NCI-H1694 (cell line): ENCODE measurements at regions not wholly inside any gene's neighbourhood (a gene's known extent, or its start where the extent isn't known, plus 50 kb on each side); places are given as distances from the start of the nearest gene placed in this dataset.

ENCODE experiments used
- DNase-seq: peaks from one replicate; lab custom pipeline; 2025; lab: John Stamatoyannopoulos, UW

GRCh38 chr11:95585069-95585751, 204.4 kb downstream of the FAM76B start:
- DNase-seq, result no peak

GRCh38 chr11:95584589-95584988, 205.0 kb downstream of the FAM76B start:
- DNase-seq, result no peak

- DNase-seq, result no peak
Measured at GRCh38 chr11:95584180-95584579, 205.4 kb downstream of the FAM76B start.

GRCh38 chr11:95577716-95578460, 211.7 kb downstream of the FAM76B start:
- no peak for DNase-seq

- DNase-seq, result no peak
Measured at GRCh38 chr11:95576146-95576845, 213.3 kb downstream of the FAM76B start.

- DNase-seq, result peak; percentile 10
Measured at GRCh38 chr11:95575517-95575916, 214.1 kb downstream of the FAM76B start.

GRCh38 chr11:95571718-95572260, 217.8 kb downstream of the FAM76B start:
- DNase-seq, result no peak

- DNase-seq, result no peak
Measured at GRCh38 chr11:95570845-95571244, 218.7 kb downstream of the FAM76B start.

GRCh38 chr11:95569207-95569606, 220.4 kb downstream of the FAM76B start:
- no peak for DNase-seq

GRCh38 chr11:95568281-95568680, 221.3 kb downstream of the FAM76B start:
- DNase-seq, result no peak

GRCh38 chr11:95567685-95568084, 221.9 kb downstream of the FAM76B start:
- no peak for DNase-seq

GRCh38 chr11:95566211-95566610, 223.4 kb downstream of the FAM76B start:
- DNase-seq, result no peak

- DNase-seq, result no peak
Measured at GRCh38 chr11:95565724-95566141, 223.8 kb downstream of the FAM76B start.

- DNase-seq, result no peak
Measured at GRCh38 chr11:95563859-95564258, 225.7 kb downstream of the FAM76B start.

GRCh38 chr11:95563173-95563572, 226.4 kb downstream of the FAM76B start:
- no peak for DNase-seq

GRCh38 chr11:95562196-95562921, 227.2 kb downstream of the FAM76B start:
- no peak for DNase-seq

- no peak for DNase-seq
Measured at GRCh38 chr11:95559899-95560298, 229.7 kb downstream of the FAM76B start.

- DNase-seq, result no peak
Measured at GRCh38 chr11:95557376-95557775, 232.2 kb downstream of the FAM76B start.

GRCh38 chr11:95556342-95557163, 233.0 kb downstream of the FAM76B start:
- peak; percentile 19 for DNase-seq

GRCh38 chr11:95556011-95556341, 233.6 kb downstream of the FAM76B start:
- DNase-seq, result no peak

- DNase-seq, result no peak
Measured at GRCh38 chr11:95554911-95555310, 234.7 kb downstream of the FAM76B start.
